MM.1S (cell line): ENCODE measurements at regions not wholly inside any gene's neighbourhood (a gene's known extent, or its start where the extent isn't known, plus 50 kb on each side); places are given as distances from the start of the nearest gene placed in this dataset.

Experiments
- EZH2phosphoT487 ChIP-seq: fragments of 300-600 bp; sonication (generic); IDR thresholded peaks from 2 replicates; pipeline ENCODE4 v1.6.1; 2018; ENCODE audit warnings: antibody characterized with exemption, low read length
- TF ChIP-seq, protein P1 (sequence below): fragments of 300-600 bp; sonication (generic); IDR thresholded peaks from 2 replicates; pipeline ENCODE4 v1.5.1; 2016; ENCODE audit warnings: antibody characterized with exemption, low read length, mixed read lengths

- TF ChIP-seq EZH2phosphoT487: no peak
- TF ChIP-seq, protein P1, sequence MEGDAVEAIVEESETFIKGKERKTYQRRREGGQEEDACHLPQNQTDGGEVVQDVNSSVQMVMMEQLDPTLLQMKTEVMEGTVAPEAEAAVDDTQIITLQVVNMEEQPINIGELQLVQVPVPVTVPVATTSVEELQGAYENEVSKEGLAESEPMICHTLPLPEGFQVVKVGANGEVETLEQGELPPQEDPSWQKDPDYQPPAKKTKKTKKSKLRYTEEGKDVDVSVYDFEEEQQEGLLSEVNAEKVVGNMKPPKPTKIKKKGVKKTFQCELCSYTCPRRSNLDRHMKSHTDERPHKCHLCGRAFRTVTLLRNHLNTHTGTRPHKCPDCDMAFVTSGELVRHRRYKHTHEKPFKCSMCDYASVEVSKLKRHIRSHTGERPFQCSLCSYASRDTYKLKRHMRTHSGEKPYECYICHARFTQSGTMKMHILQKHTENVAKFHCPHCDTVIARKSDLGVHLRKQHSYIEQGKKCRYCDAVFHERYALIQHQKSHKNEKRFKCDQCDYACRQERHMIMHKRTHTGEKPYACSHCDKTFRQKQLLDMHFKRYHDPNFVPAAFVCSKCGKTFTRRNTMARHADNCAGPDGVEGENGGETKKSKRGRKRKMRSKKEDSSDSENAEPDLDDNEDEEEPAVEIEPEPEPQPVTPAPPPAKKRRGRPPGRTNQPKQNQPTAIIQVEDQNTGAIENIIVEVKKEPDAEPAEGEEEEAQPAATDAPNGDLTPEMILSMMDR: no peak
Observed at GRCh38 chr14:22415605-22415959, 173.4 kb downstream of the DAD1 start.
